Inferior parietal cortex (tissue), 1 donor: ENCODE measurements at regions not wholly inside any gene's neighbourhood (a gene's known extent, or its start where the extent isn't known, plus 50 kb on each side); places are given as distances from the start of the nearest gene placed in this dataset.

Experiments used
- DNase-seq: peaks from one replicate; pipeline ENCODE4 v3.0.0-alpha.2; 2016; ENCODE audit errors: extremely low spot score

GRCh38 chrX:5829469-5829868, 399.2 kb downstream of the NLGN4X start:
- no peak for DNase-seq

- DNase-seq: no peak
Measured at GRCh38 chrX:5829060-5829459, 399.6 kb downstream of the NLGN4X start.

DNA sequence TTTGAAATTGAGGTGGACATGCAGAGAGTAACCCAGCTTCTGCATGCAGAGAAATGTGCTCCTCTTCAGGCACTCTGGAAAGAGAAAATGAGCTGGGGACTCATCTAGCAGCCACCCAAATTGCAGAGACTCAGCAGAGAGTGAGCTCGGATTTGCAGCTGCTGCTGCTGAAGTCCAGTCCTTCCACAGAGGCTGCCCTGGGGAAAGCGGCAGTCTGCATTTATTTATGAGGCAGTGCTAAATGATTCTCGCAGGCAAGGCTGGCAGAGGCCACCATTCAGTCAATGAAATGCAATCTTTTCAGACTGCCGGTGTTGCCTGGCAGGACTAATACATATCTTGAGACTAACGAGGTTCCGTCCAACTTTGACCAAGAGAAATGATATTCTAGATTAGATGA, 404.8 kb downstream of the NLGN4X start:
- DNase-seq: no peak

GRCh38 chrX:5810636-5811035, 418.0 kb downstream of the NLGN4X start:
- no peak for DNase-seq

DNA sequence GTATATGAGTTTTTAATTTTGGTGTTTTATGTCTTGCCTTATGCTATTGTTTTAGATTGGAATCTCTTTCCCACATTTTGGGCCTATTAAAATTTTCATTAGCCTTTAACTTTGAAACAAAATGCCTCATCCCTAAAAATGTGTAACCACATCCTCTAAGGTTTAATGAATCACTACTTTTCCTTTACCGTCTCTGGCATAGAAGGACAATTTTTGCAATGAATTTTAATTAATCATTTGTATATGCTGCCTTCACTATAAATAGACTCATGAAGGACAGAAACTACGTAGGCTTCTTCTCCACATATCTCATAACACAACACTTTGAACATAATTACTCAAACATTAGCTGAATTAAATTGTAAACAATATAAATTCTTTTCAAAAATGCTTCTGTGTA, 421.5 kb downstream of the NLGN4X start:
- no peak for DNase-seq

DNA sequence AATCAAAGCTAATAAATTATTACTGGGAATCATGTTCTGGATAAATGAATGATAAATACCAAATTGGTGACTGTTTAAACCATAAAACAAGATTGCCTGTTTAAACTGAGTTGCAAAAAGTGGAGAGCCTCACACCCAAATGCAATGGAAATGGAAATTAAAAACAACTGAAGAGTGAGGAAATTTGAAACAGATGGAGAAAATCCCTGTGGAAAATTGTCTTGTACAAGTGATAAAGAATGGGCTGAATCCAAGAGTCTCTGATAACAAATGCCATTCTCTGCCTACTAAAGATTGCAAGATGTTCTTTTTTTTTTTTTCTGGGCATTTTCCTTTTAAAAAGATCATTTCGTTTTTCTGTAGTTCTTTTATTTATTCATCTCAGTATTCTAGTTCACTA, 426.3 kb downstream of the NLGN4X start:
- no peak for DNase-seq

DNA sequence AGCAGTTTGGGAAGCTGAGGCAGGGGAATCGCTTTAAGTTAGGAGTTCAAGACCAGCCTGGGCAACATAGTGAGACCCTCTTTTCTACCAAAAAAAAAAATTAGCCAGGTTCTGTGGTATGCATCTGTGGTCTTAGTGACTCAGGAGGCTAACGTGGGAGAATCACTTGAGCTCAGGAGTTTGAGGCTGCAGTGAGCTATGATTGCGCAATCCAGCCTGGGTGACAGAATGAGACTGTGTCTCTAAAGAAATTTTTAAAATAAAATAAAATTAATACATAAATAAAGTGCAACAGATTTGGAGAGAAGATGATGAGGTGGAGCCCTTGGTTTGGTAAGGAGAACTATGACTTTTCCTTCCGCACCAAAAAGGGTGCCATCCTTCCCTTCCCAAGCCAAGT, 436.9 kb downstream of the NLGN4X start:
- no peak for DNase-seq

GRCh38 chrX:5788910-5789309, 439.8 kb downstream of the NLGN4X start:
- no peak for DNase-seq

DNA sequence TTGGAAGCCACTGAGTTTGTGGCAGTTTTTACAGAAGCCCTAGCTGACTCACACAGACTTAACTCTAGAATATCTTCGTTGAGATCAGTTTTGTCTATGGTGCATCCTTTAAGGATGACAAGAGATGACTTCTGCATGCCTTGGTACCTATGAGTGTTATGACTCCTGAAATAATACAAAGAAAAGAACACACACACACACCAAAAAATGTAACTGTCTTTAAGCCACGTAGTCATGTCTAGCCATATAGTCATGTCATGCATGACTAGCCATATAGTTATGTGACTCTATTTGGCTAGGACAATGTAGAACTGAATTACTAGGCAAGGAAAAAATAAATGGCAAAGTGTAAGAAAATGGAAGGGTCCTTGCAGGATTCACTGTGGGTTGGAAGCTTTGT, 447.8 kb downstream of the NLGN4X start:
- no peak for DNase-seq

DNA sequence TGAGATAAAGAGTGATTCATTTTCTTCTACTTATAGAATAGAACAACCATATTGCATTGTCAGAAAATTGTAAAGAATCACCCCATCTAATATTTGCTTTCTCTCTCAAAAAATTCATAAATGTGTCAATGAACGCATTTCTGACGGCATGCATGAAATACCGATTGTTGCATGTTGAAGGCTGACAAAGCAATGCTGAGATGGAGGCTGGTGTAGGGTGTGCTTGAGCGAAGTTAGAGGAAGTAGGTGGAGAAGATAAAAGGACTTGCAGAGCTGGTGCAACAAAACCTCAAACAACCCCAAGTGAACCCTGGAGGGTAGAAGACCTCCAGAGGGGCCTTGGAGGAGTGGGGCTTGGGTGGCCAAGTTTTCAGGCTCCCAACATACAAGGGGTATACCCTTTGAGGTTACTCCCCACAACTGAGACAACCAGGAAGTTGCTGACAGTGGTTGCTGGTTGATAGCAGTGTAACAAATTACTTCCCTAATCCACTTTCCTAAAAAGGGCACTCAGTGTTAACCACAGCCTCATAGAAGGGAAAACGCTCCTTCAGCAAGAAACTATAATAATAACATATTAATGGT, 452.7 kb downstream of the NLGN4X start:
- DNase-seq: no peak

GRCh38 chrX:5774446-5774845, 454.2 kb downstream of the NLGN4X start:
- no peak for DNase-seq

DNA sequence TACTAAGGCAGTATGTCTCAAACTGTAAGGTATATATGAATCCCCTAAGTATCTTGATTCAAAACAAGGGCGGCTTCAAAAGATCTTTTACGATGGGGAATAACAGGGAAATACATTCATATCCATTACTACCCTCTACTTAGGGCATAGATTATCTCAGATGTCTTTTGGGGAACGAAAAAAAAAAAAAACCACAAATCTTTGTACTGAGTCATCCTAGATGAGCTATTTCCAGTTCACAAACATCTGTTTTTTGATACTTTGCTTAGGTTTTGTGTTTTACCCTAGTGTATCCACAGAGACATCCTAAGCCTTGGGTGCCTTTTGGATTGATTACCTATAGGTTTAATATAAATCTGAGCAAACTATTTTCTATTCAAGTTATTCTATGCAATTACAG, 457.2 kb downstream of the NLGN4X start:
- DNase-seq: no peak

DNA sequence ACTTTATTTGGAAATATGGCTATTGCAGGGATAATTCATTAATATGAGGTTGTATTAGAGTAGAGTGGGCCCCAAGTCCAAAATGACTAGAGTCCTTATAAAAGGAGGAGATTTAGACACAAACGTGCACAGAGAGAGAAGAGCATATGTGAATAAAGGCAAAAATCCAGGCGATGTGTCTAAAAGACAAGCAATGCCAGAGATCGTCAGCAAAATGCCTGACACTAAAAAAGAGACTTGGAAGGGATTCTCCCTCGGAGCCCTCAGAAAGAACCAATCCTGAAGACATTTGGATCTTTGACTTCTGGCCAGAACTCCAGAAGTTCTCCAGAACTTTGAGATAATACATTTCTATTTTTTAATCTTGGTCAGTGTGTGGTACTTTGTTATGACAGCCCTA, 472.1 kb downstream of the NLGN4X start:
- no peak for DNase-seq

DNA sequence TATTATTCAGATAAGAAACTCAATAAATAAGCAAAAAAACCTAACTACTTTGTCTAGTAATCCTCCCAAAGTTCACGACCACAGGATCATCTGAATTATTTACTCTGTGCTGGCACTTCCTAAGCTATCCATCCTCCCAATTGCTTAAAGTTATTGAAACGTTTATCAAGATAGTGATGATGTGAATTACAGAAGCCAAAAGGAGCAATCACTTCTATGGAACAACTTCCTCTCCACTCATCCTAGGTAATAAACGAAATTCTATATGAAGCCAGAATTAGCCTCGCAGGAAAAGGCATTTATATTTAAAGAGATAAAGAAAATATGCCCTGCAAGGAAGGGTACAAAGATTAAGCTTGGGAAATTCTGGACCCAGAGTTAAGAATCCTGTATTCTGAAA, 475.4 kb downstream of the NLGN4X start:
- DNase-seq: no peak

- DNase-seq: no peak
Measured at GRCh38 chrX:5752831-5753230, 475.8 kb downstream of the NLGN4X start.

DNA sequence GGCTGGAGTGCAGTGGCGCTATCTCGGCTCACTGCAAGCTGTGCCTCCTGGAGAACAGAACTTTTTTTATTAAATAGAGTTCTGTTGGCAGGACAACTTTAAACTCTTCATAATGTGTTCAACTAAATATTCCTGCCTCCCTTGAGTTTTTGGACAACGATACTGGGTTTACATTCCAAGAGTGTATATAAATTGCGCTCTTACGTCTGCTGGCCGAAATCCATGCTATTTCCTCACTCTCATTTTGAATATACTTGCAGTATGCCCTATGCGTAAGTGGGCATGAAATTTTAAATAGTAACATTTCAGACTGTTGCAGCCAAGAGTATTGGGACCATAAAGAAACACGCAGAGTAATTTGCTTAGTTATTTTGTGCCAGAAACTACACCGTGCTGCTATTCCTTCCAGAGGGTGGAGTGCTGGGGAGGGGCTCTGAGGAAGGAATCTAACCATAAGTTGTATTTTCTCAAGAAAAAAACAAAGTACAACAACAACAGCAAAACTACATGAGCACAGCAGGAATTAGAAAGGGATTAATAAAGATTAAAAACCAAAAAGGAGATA, 480.0 kb downstream of the NLGN4X start:
- DNase-seq: no peak

GRCh38 chrX:5746231-5746630, 482.4 kb downstream of the NLGN4X start:
- DNase-seq: no peak

- DNase-seq: no peak
Measured at GRCh38 chrX:5733501-5733900, 495.2 kb downstream of the NLGN4X start.

- no peak for DNase-seq
Measured at GRCh38 chrX:5730556-5730955, 498.1 kb downstream of the NLGN4X start.

DNA sequence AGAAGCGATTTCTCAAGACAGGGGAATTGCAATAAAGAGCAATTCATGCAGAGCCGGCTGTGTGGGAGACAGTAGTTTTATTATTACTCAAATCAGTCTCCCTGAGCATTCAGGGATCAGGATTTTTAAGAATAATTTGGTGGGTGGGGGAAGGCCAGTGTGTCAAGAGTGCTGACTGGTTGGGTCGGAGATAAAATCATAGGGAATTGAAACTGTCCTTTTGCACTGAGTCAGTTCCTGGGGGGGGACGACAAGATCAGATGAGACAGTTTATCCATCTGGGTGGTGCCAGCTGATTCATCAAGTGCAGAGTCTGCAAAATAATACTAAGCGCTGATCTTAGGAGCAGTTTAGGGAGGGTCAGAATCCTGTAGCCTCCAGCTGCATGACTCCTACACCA, 502.4 kb downstream of the NLGN4X start:
- no peak for DNase-seq

- no peak for DNase-seq
Measured at GRCh38 chrX:5724123-5724522, 504.5 kb downstream of the NLGN4X start.

DNA sequence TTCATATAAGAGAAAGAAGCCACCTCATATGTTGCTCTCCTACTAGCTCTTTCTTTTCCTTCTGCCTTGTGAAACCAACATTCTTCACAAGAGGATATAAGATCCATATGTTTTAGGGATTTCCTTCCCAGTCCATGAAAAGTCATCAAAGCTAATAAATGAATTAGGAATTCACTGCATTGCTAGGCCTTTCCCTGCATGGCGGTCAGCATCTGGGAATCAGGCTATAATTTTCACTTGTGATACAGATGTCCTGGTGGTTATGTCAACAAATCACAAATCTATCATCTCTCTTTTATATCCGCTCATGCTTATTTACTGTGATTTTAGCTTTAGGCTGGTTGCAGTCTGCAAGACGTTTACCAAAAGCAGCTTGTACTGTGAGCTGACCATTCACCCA, 510.0 kb downstream of the NLGN4X start:
- DNase-seq: no peak

- no peak for DNase-seq
Measured at GRCh38 chrX:5716666-5717065, 512.0 kb downstream of the NLGN4X start.

- DNase-seq: no peak
Measured at GRCh38 chrX:5708251-5708650, 520.4 kb downstream of the NLGN4X start.
